CD8-positive, alpha-beta memory T cell (primary cell): ENCODE measurements at regions not wholly inside any gene's neighbourhood (a gene's known extent, or its start where the extent isn't known, plus 50 kb on each side); places are given as distances from the start of the nearest gene placed in this dataset.
"Not testable (repeated sequence)": the region's sequence is repeated elsewhere in the genome, so short reads cannot be mapped to it uniquely, and the experiment has no call there.

ENCODE experiments used
- CTCF ChIA-PET: fragments of 350-600 bp; sonication (Branson Sonifier 250); formaldehyde crosslinking; loops from one replicate; lab custom pipeline; 2021; ENCODE audit warnings: antibody characterized with exemption; lab: Charles Lee
- POLR2A ChIA-PET: fragments of 350-600 bp; sonication (Branson Sonifier 250); formaldehyde crosslinking; loops from one replicate; lab custom pipeline; 2021; ENCODE audit warnings: antibody characterized with exemption; lab: Charles Lee
- DNase-seq, 5 donors: peaks; one replicate each; pipeline versions ENCODE4 v3.0.0 to v3.0.0-alpha.2; 2020 to 2022; ENCODE audit warnings: mixed read lengths in 1 of 5
- H3K27ac ChIP-seq: one replicate; pipeline ENCODE4 v1.7.0; 2013; ENCODE audit warnings: low read depth, mild to moderate bottlenecking, low read length, moderate library complexity
- H3K27me3 ChIP-seq: 2 replicates; pipeline ENCODE4 v1.7.0; 2013; ENCODE audit warnings: low read length, mild to moderate bottlenecking; ENCODE audit not compliant: insufficient read depth, poor library complexity, severe bottlenecking
- H3K36me3 ChIP-seq: 2 replicates; pipeline ENCODE4 v1.7.0; 2013; ENCODE audit warnings: mild to moderate bottlenecking, low read length, moderate library complexity; ENCODE audit not compliant: insufficient read depth
- H3K4me1 ChIP-seq: 2 replicates; pipeline ENCODE4 v1.7.0; 2013; ENCODE audit warnings: mild to moderate bottlenecking, low read length, moderate library complexity; ENCODE audit not compliant: insufficient read depth
- H3K4me3 ChIP-seq: 2 replicates; pipeline ENCODE4 v1.7.0; 2013; ENCODE audit warnings: mild to moderate bottlenecking, low read length
- H3K9me3 ChIP-seq: 2 replicates; pipeline ENCODE4 v1.7.0; 2013; ENCODE audit warnings: mild to moderate bottlenecking, low read length
- H3K27ac Mint-ChIP-seq, 8 donors: one replicate each; pipeline ENCODE4 v1.8.0; 2020 to 2021; ENCODE audit warnings: mixed read lengths in 8 of 8, mild to moderate bottlenecking in 6 of 8, inconsistent platforms in 3 of 8, moderate library complexity in 3 of 8
- H3K27me3 Mint-ChIP-seq, 2 donors: one replicate each; pipeline ENCODE4 v1.8.0; 2020 to 2021; ENCODE audit warnings: mixed read lengths in 2 of 2, mild to moderate bottlenecking in 1 of 2, moderate library complexity in 1 of 2
- H3K36me3 Mint-ChIP-seq, 3 donors: one replicate each; pipeline ENCODE4 v1.8.0; 2020 to 2021; ENCODE audit warnings: mixed read lengths in 3 of 3, inconsistent platforms in 1 of 3, mild to moderate bottlenecking in 1 of 3
- H3K4me1 Mint-ChIP-seq, 3 donors: one replicate each; pipeline ENCODE4 v1.8.0; 2020 to 2021; ENCODE audit warnings: mixed read lengths in 3 of 3, inconsistent platforms in 1 of 3, mild to moderate bottlenecking in 1 of 3
- H3K4me3 Mint-ChIP-seq, 7 donors: one replicate each; pipeline ENCODE4 v1.8.0; 2020 to 2021; ENCODE audit warnings: mixed read lengths in 7 of 7, mild to moderate bottlenecking in 6 of 7, moderate library complexity in 4 of 7, inconsistent platforms in 2 of 7
- H3K9me3 Mint-ChIP-seq, 5 donors: one replicate each; pipeline ENCODE4 v1.8.0; 2020 to 2022; ENCODE audit warnings: mixed read lengths in 5 of 5, mild to moderate bottlenecking in 3 of 5, moderate library complexity in 2 of 5, inconsistent platforms in 1 of 5

GRCh38 chr2:67145851-67146250, 251.3 kb upstream of the ETAA1 start:
- ChIA-PET POLR2A (no interaction called here), CTCF (no interaction called here)
- Mint-ChIP-seq H3K27ac (no peak overlapping the region), H3K4me1 (no peaks in the 10 kb centered on the region), H3K27me3 (no peaks in the 10 kb centered on the region), H3K9me3 (peaks cover 2 to 32% (median 6%) of the 10 kb centered on the region in 5 donors), H3K4me3 (no peak overlapping the region), H3K36me3 (no peaks in the 10 kb centered on the region)
- DNase-seq: no peak
- no peak overlapping the region for H3K4me3 ChIP-seq
- no peak overlapping the region for H3K27ac ChIP-seq
- H3K9me3 ChIP-seq: no peaks in the 10 kb centered on the region
- no peaks in the 10 kb centered on the region for H3K36me3 ChIP-seq
- H3K27me3 ChIP-seq: no peaks in the 10 kb centered on the region
- H3K4me1 ChIP-seq: no peaks in the 10 kb centered on the region

GRCh38 chr2:67156796-67157195, 240.3 kb upstream of the ETAA1 start:
- no peaks in the 10 kb centered on the region for H3K27me3 ChIP-seq
- Mint-ChIP-seq H3K27me3 (peaks cover 0 to 2% of the 10 kb centered on the region in 2 donors), H3K9me3 (peaks cover 0 to 11% (median 3%) of the 10 kb centered on the region in 5 donors), H3K4me1 (no peaks in the 10 kb centered on the region), H3K27ac (no peak overlapping the region), H3K36me3 (no peaks in the 10 kb centered on the region), H3K4me3 (no peak overlapping the region)
- no peak for DNase-seq
- no peak overlapping the region for H3K27ac ChIP-seq
- H3K9me3 ChIP-seq: no peaks in the 10 kb centered on the region
- no peak overlapping the region for H3K4me3 ChIP-seq
- no peaks in the 10 kb centered on the region for H3K36me3 ChIP-seq
- H3K4me1 ChIP-seq: no peaks in the 10 kb centered on the region
- CTCF ChIA-PET: no interaction called here
- POLR2A ChIA-PET: no interaction called here

GRCh38 chr2:67158718-67159117, 238.4 kb upstream of the ETAA1 start:
- no peak overlapping the region for H3K27ac ChIP-seq
- H3K4me3 ChIP-seq: no peak overlapping the region
- H3K36me3 ChIP-seq: no peaks in the 10 kb centered on the region
- H3K27me3 ChIP-seq: no peaks in the 10 kb centered on the region
- Mint-ChIP-seq H3K4me3 (no peak overlapping the region), H3K27ac (no peak overlapping the region), H3K4me1 (no peaks in the 10 kb centered on the region), H3K36me3 (no peaks in the 10 kb centered on the region), H3K27me3 (peaks cover 0 to 2% of the 10 kb centered on the region in 2 donors), H3K9me3 (peaks cover 0 to 9% (median 2%) of the 10 kb centered on the region in 5 donors)
- ChIA-PET CTCF (no interaction called here), POLR2A (no interaction called here)
- no peaks in the 10 kb centered on the region for H3K4me1 ChIP-seq
- no peaks in the 10 kb centered on the region for H3K9me3 ChIP-seq
- DNase-seq: no peak

- no peak overlapping the region for H3K27ac Mint-ChIP-seq
- no peak overlapping the region for H3K4me3 Mint-ChIP-seq
- CTCF ChIA-PET: no interaction called here
- no peak overlapping the region for H3K4me3 ChIP-seq
- DNase-seq: no peak
- peaks cover 0 to 2% of the 10 kb centered on the region in 2 donors for H3K27me3 Mint-ChIP-seq
- no peaks in the 10 kb centered on the region for H3K36me3 ChIP-seq
- no peaks in the 10 kb centered on the region for H3K27me3 ChIP-seq
- POLR2A ChIA-PET: no interaction called here
- no peak overlapping the region for H3K27ac ChIP-seq
- no peaks in the 10 kb centered on the region for H3K9me3 ChIP-seq
- H3K4me1 Mint-ChIP-seq: no peaks in the 10 kb centered on the region
- H3K9me3 Mint-ChIP-seq: peaks cover 0 to 8% (median 2%) of the 10 kb centered on the region in 5 donors
- no peaks in the 10 kb centered on the region for H3K36me3 Mint-ChIP-seq
- H3K4me1 ChIP-seq: no peaks in the 10 kb centered on the region
These were observed 237.2 kb upstream of the ETAA1 start for GRCh38 chr2:67159929-67160328.

- H3K36me3 ChIP-seq: no peaks in the 10 kb centered on the region
These were observed 232.2 kb upstream of the ETAA1 start for GRCh38 chr2:67164771-67165522.

GRCh38 chr2:67165523-67165990, 231.6 kb upstream of the ETAA1 start:
- Histone ChIP-seq H3K9me3 (no peaks in the 10 kb centered on the region), H3K27ac (no peak overlapping the region), H3K36me3 (no peaks in the 10 kb centered on the region), H3K27me3 (no peaks in the 10 kb centered on the region), H3K4me3 (no peak overlapping the region), H3K4me1 (no peaks in the 10 kb centered on the region)
- no peak for DNase-seq
- Mint-ChIP-seq H3K9me3 (peaks cover 2 to 8% (median 6%) of the 10 kb centered on the region in 5 donors), H3K4me3 (no peak overlapping the region), H3K4me1 (no peaks in the 10 kb centered on the region), H3K27me3 (no peaks in the 10 kb centered on the region), H3K36me3 (no peaks in the 10 kb centered on the region), H3K27ac (no peak overlapping the region)
- POLR2A ChIA-PET: no interaction called here
- CTCF ChIA-PET: no interaction called here

More at GRCh38 chr2:67164771-67165522, 232.2 kb upstream of the ETAA1 start:
- H3K27me3 Mint-ChIP-seq: peaks cover 0 to 2% of the 10 kb centered on the region in 2 donors
- no peaks in the 10 kb centered on the region for H3K4me1 Mint-ChIP-seq
- Histone ChIP-seq H3K4me1 (no peaks in the 10 kb centered on the region), H3K9me3 (no peaks in the 10 kb centered on the region), H3K4me3 (no peak overlapping the region), H3K27ac (no peak overlapping the region), H3K27me3 (no peaks in the 10 kb centered on the region)
- ChIA-PET POLR2A (no interaction called here), CTCF (no interaction called here)
- peaks cover 2 to 8% (median 6%) of the 10 kb centered on the region in 5 donors for H3K9me3 Mint-ChIP-seq
- no peak overlapping the region for H3K27ac Mint-ChIP-seq
- H3K4me3 Mint-ChIP-seq: no peak overlapping the region
- no peak for DNase-seq
- no peaks in the 10 kb centered on the region for H3K36me3 Mint-ChIP-seq

- H3K36me3 Mint-ChIP-seq, CTCF ChIA-PET, H3K27me3 Mint-ChIP-seq, H3K4me3 Mint-ChIP-seq, H3K4me3 ChIP-seq, POLR2A ChIA-PET, H3K4me1 ChIP-seq, H3K4me1 Mint-ChIP-seq, DNase-seq, H3K27ac Mint-ChIP-seq, H3K9me3 ChIP-seq, H3K9me3 Mint-ChIP-seq, H3K27ac ChIP-seq, H3K36me3 ChIP-seq, H3K27me3 ChIP-seq: not testable (repeated sequence)
These were observed 230.6 kb upstream of the ETAA1 start for GRCh38 chr2:67166511-67166910.

- peaks cover 0 to 6% (median 5%) of the 10 kb centered on the region in 5 donors for H3K9me3 Mint-ChIP-seq
- H3K36me3 ChIP-seq: no peaks in the 10 kb centered on the region
- H3K4me3 Mint-ChIP-seq: no peak overlapping the region
- ChIA-PET POLR2A (no interaction called here), CTCF (no interaction called here)
- H3K27me3 Mint-ChIP-seq: no peaks in the 10 kb centered on the region
- no peak for DNase-seq
- H3K4me1 ChIP-seq: no peaks in the 10 kb centered on the region
- H3K27ac ChIP-seq: no peak overlapping the region
- H3K4me1 Mint-ChIP-seq: no peaks in the 10 kb centered on the region
- H3K4me3 ChIP-seq: no peak overlapping the region
- no peaks in the 10 kb centered on the region for H3K36me3 Mint-ChIP-seq
- H3K9me3 ChIP-seq: no peaks in the 10 kb centered on the region
- no peaks in the 10 kb centered on the region for H3K27me3 ChIP-seq
- no peak overlapping the region for H3K27ac Mint-ChIP-seq
These were observed 227.6 kb upstream of the ETAA1 start for GRCh38 chr2:67169417-67170140.
